Esophagus muscularis mucosa (tissue), 4 donors: ENCODE measurements at regions not wholly inside any gene's neighbourhood (a gene's known extent, or its start where the extent isn't known, plus 50 kb on each side); places are given as distances from the start of the nearest gene placed in this dataset.

Experiments used
- DNase-seq: peaks from one replicate; pipeline ENCODE4 v3.0.0-alpha.2; 2017; ENCODE audit errors: extremely low spot score
- H3K27ac ChIP-seq, 4 donors: fragments of 200-600 bp; sonication (generic); replicated peaks in 1 of 4; 1 replicate in 3 of 4; 2 replicates in 1 of 4; pipeline ENCODE4 v1.5.1; 2016 to 2019; ENCODE audit warnings: mild to moderate bottlenecking in 1 of 4
- H3K27me3 ChIP-seq, 4 donors: fragments of 200-600 bp; sonication (generic); one replicate each; pipeline versions ENCODE4 v1.5.1 to v1.6.0; 2016 to 2019
- H3K36me3 ChIP-seq, 4 donors: fragments of 200-600 bp; sonication (generic); one replicate each; pipeline ENCODE4 v1.5.1; 2016 to 2019
- H3K4me1 ChIP-seq, 4 donors: fragments of 200-600 bp; sonication (generic); one replicate each; pipeline ENCODE4 v1.5.1; 2016 to 2019
- H3K4me3 ChIP-seq, 4 donors: fragments of 200-600 bp; sonication (generic); 1 replicate in 2 of 4; 2 replicates in 2 of 4; pipeline ENCODE4 v1.5.1; 2016 to 2019; ENCODE audit warnings: mild to moderate bottlenecking in 4 of 4, moderate library complexity in 1 of 4
- H3K9me3 ChIP-seq, 4 donors: fragments of 200-600 bp; sonication (generic); 1 replicate in 3 of 4; 2 replicates in 1 of 4; pipeline ENCODE4 v1.5.1; 2016 to 2019
- CTCF ChIP-seq, 3 experiments: fragments of 200-600 bp in 2 of 3; fragments of 450-650 bp in 1 of 3; sonication (generic) in 2 of 3; IDR thresholded peaks; one replicate each; pipeline ENCODE4 v1.5.1; 2017 to 2019; ENCODE audit warnings: antibody characterized with exemption in 3 of 3, mild to moderate bottlenecking in 2 of 3, moderate library complexity in 1 of 3
- EP300 ChIP-seq: sonication (generic); formaldehyde crosslinking; IDR thresholded peaks from one replicate; pipeline ENCODE4 v1.6.1; 2017; ENCODE audit warnings: antibody characterized with exemption
- POLR2A ChIP-seq: fragments of 450-650 bp; IDR thresholded peaks from one replicate; pipeline ENCODE4 v1.6.1; 2017; ENCODE audit warnings: antibody characterized with exemption, moderate library complexity, mild to moderate bottlenecking, low read depth
- POLR2AphosphoS5 ChIP-seq, 2 donors: sonication (generic); formaldehyde crosslinking; IDR thresholded peaks; one replicate each; pipeline ENCODE4 v1.6.1; 2017; ENCODE audit warnings: antibody characterized with exemption in 2 of 2
- WGBS: methylation state at CpG from one replicate; pipeline ENCODE4 v1.1.5; 2018; 5-methylcytosine and 5-hydroxymethylcytosine counted together
- intact Hi-C: fragments of 100-400 bp; cut with DNase I; formaldehyde crosslinking; loops from one replicate; pipeline ENCODE4 v1.15.1; 2023

GRCh38 chr5:19058216-19058615, 929.8 kb downstream of the CDH18 start:
- Histone ChIP-seq H3K27ac (no peak overlapping the region), H3K9me3 (peaks cover 0 to 2% (median 0%) of the 10 kb centered on the region in 4 donors), H3K27me3 (no peaks in the 10 kb centered on the region), H3K4me3 (no peak overlapping the region), H3K4me1 (no peaks in the 10 kb centered on the region), H3K36me3 (no peaks in the 10 kb centered on the region)
- no peak for TF ChIP-seq POLR2A
- no peak for TF ChIP-seq EP300
- no peak for TF ChIP-seq POLR2AphosphoS5 (IDR thresholded peaks at IDR 0.05)
- no peak for TF ChIP-seq CTCF (IDR thresholded peaks at IDR 0.05)
- 74% methylated on average over 2 of the region's 2 CpGs for WGBS
- no peak for DNase-seq
- intact Hi-C loops: no loop called here

GRCh38 chr5:19064094-19064493, 923.9 kb downstream of the CDH18 start:
- Histone ChIP-seq H3K4me3 (no peak overlapping the region), H3K27me3 (no peaks in the 10 kb centered on the region), H3K4me1 (no peaks in the 10 kb centered on the region), H3K36me3 (no peaks in the 10 kb centered on the region), H3K9me3 (no peaks in the 10 kb centered on the region), H3K27ac (no peak overlapping the region)
- TF ChIP-seq POLR2AphosphoS5 (IDR thresholded peaks at IDR 0.05): no peak
- no peak for TF ChIP-seq POLR2A
- TF ChIP-seq CTCF (IDR thresholded peaks at IDR 0.05): no peak
- no peak for TF ChIP-seq EP300
- DNase-seq: no peak
- intact Hi-C loops: no loop called here

- no peak for DNase-seq
- Histone ChIP-seq H3K4me3 (no peak overlapping the region), H3K4me1 (no peaks in the 10 kb centered on the region), H3K27me3 (no peaks in the 10 kb centered on the region), H3K9me3 (no peaks in the 10 kb centered on the region), H3K27ac (no peak overlapping the region), H3K36me3 (no peaks in the 10 kb centered on the region)
- 58% methylated on average over 1 of the region's 1 CpG for WGBS
- TF ChIP-seq EP300 (no peak), CTCF (IDR thresholded peaks at IDR 0.05) (no peak), POLR2AphosphoS5 (IDR thresholded peaks at IDR 0.05) (no peak), POLR2A (no peak)
- intact Hi-C loops: no loop called here
Measured at GRCh38 chr5:19067741-19068140, 920.3 kb downstream of the CDH18 start.

GRCh38 chr5:19098434-19098833, 889.6 kb downstream of the CDH18 start:
- no peak for TF ChIP-seq POLR2A
- TF ChIP-seq POLR2AphosphoS5 (IDR thresholded peaks at IDR 0.05): no peak
- TF ChIP-seq CTCF (IDR thresholded peaks at IDR 0.05): no peak
- TF ChIP-seq EP300: no peak
- DNase-seq: no peak
- H3K36me3 ChIP-seq: no peaks in the 10 kb centered on the region
- H3K9me3 ChIP-seq: no peaks in the 10 kb centered on the region
- H3K4me3 ChIP-seq: no peak overlapping the region
- no peaks in the 10 kb centered on the region for H3K4me1 ChIP-seq
- H3K27me3 ChIP-seq: no peaks in the 10 kb centered on the region
- intact Hi-C loops: no loop called here
- no peak overlapping the region for H3K27ac ChIP-seq

- intact Hi-C loops: no loop called here
- Histone ChIP-seq H3K4me3 (no peak overlapping the region), H3K36me3 (no peaks in the 10 kb centered on the region), H3K27me3 (no peaks in the 10 kb centered on the region), H3K4me1 (no peaks in the 10 kb centered on the region), H3K9me3 (no peaks in the 10 kb centered on the region), H3K27ac (no peak overlapping the region)
- TF ChIP-seq POLR2A (no peak), POLR2AphosphoS5 (IDR thresholded peaks at IDR 0.05) (no peak)
- 84% methylated on average over 1 of the region's 1 CpG for WGBS
- DNase-seq: no peak
Measured at GRCh38 chr5:19099195-19099594, 888.8 kb downstream of the CDH18 start.
